GM12878 (cell line): ENCODE measurements at regions not wholly inside any gene's neighbourhood (a gene's known extent, or its start where the extent isn't known, plus 50 kb on each side); places are given as distances from the start of the nearest gene placed in this dataset.

Experiments
- ATAC-seq: fragments of 200-7000 bp; cut with Tn5 transposase; 3 replicates; pipeline ENCODE4 v1.9.1; 2020; ENCODE audit warnings: mild to moderate bottlenecking, moderate library complexity
- BruUV-seq: library from RNA; stranded (reverse); fragments of 400-500 nt; replicated peaks from 2 replicates; lab custom pipeline; 2021; lab: Mats Ljungman, UMichigan
- CTCF ChIA-PET: fragments of 300-600 bp; sonication (Branson Sonifier 250); formaldehyde crosslinking; extraction: SDS; loops from one replicate; lab custom pipeline; 2021; ENCODE audit warnings: inconsistent platforms; lab: Yijun Ruan, JAX
- POLR2A ChIA-PET: fragments of 350-600 bp; formaldehyde crosslinking; extraction: SDS; loops from one replicate; lab custom pipeline; 2021; ENCODE audit warnings: inconsistent platforms; lab: Charles Lee
- RAD21 ChIA-PET: fragments of 300-600 bp; sonication (Branson Sonifier 250); formaldehyde crosslinking; loops from one replicate; lab custom pipeline; 2023; ENCODE audit warnings: antibody characterized with exemption; ENCODE audit not compliant: unreplicated experiment; lab: Charles Lee
- SMC1A ChIA-PET: fragments of 300-600 bp; sonication (Branson Sonifier 250); formaldehyde crosslinking; loops from one replicate; lab custom pipeline; 2023; ENCODE audit not compliant: unreplicated experiment, uncharacterized antibody; lab: Charles Lee
- DNase-seq: peaks from one replicate; pipeline ENCODE4 v3.0.0-alpha.2; 2011; ENCODE audit warnings: low read depth, low spot score
- FAIRE-seq: peaks from 3 replicates; lab custom pipeline; 2011; peaks lifted over from hg19 to GRCh38; lab: Jason Lieb, UNC
- H2AFZ ChIP-seq: 2 replicates; pipeline ENCODE4 v1.6.0; 2011; ENCODE audit warnings: low read depth, low read length, control low read depth; ENCODE audit not compliant: control insufficient read depth
- H3K27ac ChIP-seq: 2 replicates; pipeline ENCODE4 v1.5.1; 2011; ENCODE audit warnings: control low read depth; ENCODE audit not compliant: control insufficient read depth, insufficient read depth
- H3K27me3 ChIP-seq, 2 experiments: replicated peaks in 1 of 2; 2 replicates each; pipeline versions ENCODE4 v1.6.0 to v1.6.1; 2011; ENCODE audit warnings: low read length in 1 of 2; ENCODE audit not compliant: control insufficient read depth in 2 of 2, insufficient read depth in 2 of 2
- H3K36me3 ChIP-seq, 2 experiments: 2 replicates each; pipeline ENCODE4 v1.5.1; 2011; ENCODE audit warnings: low read length in 1 of 2; ENCODE audit not compliant: control insufficient read depth in 2 of 2, insufficient read depth in 2 of 2
- H3K4me1 ChIP-seq: 2 replicates; pipeline ENCODE4 v1.6.1; 2011; ENCODE audit warnings: mild to moderate bottlenecking, low read length, moderate library complexity, mixed read lengths; ENCODE audit not compliant: control insufficient read depth, insufficient read depth
- H3K4me2 ChIP-seq: 2 replicates; pipeline ENCODE4 v1.6.0; 2011; ENCODE audit warnings: control low read depth; ENCODE audit not compliant: control insufficient read depth, insufficient read depth
- H3K4me3 ChIP-seq: fragments of 200-600 bp; sonication (generic); 2 replicates; pipeline ENCODE4 v1.5.1; 2016
- H3K79me2 ChIP-seq: 2 replicates; pipeline ENCODE4 v1.6.0; 2011; ENCODE audit warnings: low read length; ENCODE audit not compliant: control insufficient read depth, insufficient read depth
- H3K9ac ChIP-seq: 2 replicates; pipeline ENCODE4 v1.8.0; 2011; ENCODE audit warnings: low read length, control low read depth, mixed read lengths; ENCODE audit not compliant: control insufficient read depth, insufficient read depth
- H3K9me3 ChIP-seq: replicated peaks from 3 replicates; pipeline ENCODE4 v1.5.1; 2011; ENCODE audit warnings: mild to moderate bottlenecking, low read length; ENCODE audit not compliant: control insufficient read depth, insufficient read depth
- H4K20me1 ChIP-seq: 2 replicates; pipeline ENCODE4 v1.6.0; 2011; ENCODE audit not compliant: control insufficient read depth, insufficient read depth
- CBX5 ChIP-seq: sonication (generic); IDR thresholded peaks from 2 replicates; pipeline ENCODE4 v1.6.1; 2016; ENCODE audit warnings: low read depth, moderate library complexity, mild to moderate bottlenecking, inconsistent platforms
- CREM ChIP-seq: IDR thresholded peaks from 2 replicates; pipeline ENCODE4 v1.6.1; 2014; ENCODE audit warnings: antibody characterized with exemption, low read depth
- HDAC6 ChIP-seq: fragments of 200-600 bp; sonication (generic); IDR thresholded peaks from one replicate; pipeline ENCODE4 v1.8.0; 2017; ENCODE audit warnings: antibody characterized with exemption; ENCODE audit not compliant: unreplicated experiment
- MXI1 ChIP-seq: fragments of 150-350 bp; IDR thresholded peaks from 2 replicates; pipeline ENCODE4 v1.6.1; 2011; ENCODE audit warnings: low read depth, mild to moderate bottlenecking, inconsistent platforms, low read length, improper control_type of control experiment
- NFYA ChIP-seq: IDR thresholded peaks from 2 replicates; pipeline ENCODE4 v1.6.1; 2011; ENCODE audit warnings: low read depth, mild to moderate bottlenecking, low read length, improper control_type of control experiment, borderline replicate concordance
- RAD51 ChIP-seq: fragments of 450-650 bp; IDR thresholded peaks from 2 replicates; pipeline ENCODE4 v1.6.1; 2016; ENCODE audit warnings: moderate library complexity, mild to moderate bottlenecking, inconsistent platforms
- RB1 ChIP-seq: fragments of 450-650 bp; formaldehyde crosslinking; IDR thresholded peaks from 2 replicates; pipeline ENCODE4 v1.6.1; 2017; ENCODE audit warnings: mild to moderate bottlenecking, borderline replicate concordance
- RELB ChIP-seq: fragments of 450-650 bp; IDR thresholded peaks from 2 replicates; pipeline ENCODE4 v1.6.1; 2017; ENCODE audit warnings: low read depth, mild to moderate bottlenecking, moderate library complexity
- SUZ12 ChIP-seq: fragments of 200-600 bp; sonication (generic); IDR thresholded peaks from one replicate; pipeline ENCODE4 v1.6.1; 2018; ENCODE audit warnings: antibody characterized with exemption, mild to moderate bottlenecking; ENCODE audit not compliant: unreplicated experiment
- WGBS: methylation state at CpG from one replicate; pipeline ENCODE4 v1.1.6; 2016; ENCODE audit warnings: low lambda C conversion rate; ENCODE audit not compliant: insufficient replicate concordance, insufficient coverage; ENCODE audit errors: missing lambda C conversion rate; 5-methylcytosine and 5-hydroxymethylcytosine counted together
- in situ Hi-C: fragments of 300-500 bp; cut with MboI; formaldehyde crosslinking; loops from 9 replicates; pipeline ENCODE4 v1.14.3; 2018; ENCODE audit warnings: mixed read lengths
- intact Hi-C: fragments of 100-400 bp; cut with micrococcal nuclease; formaldehyde crosslinking; loops from one replicate; pipeline ENCODE4 v1.14.2; 2022; ENCODE audit not compliant: unreplicated experiment

- H3K27ac ChIP-seq, result no peak overlapping the region
- no peaks in the 10 kb centered on the region for H3K79me2 ChIP-seq
- no peak overlapping the region for H3K4me3 ChIP-seq
- ChIA-PET POLR2A (no interaction called here), CTCF (interaction anchor here (1.1 to 2.6 kb wide), 2 partner anchors 15 to 255 kb away, joined by 3 to 8 read pairs; no protein-coding TSS in a partner anchor), SMC1A (interaction anchor here (0.8 kb wide), 1 partner anchor 11 kb away, joined by 3 read pairs; no protein-coding TSS in a partner anchor), RAD21 (no interaction called here)
- no peak for DNase-seq
- H3K9me3 ChIP-seq, result no peaks in the 10 kb centered on the region
- no peaks in the 10 kb centered on the region; the same call in 1 of the 2 replicates for H4K20me1 ChIP-seq
- no TSS peak for BruUV-seq
- ATAC-seq, result no peak; the same call in 2 of the 3 replicates
- peaks cover 0 to 2% of the 10 kb centered on the region in 2 experiments; a peak in 3 of 4 replicates for H3K27me3 ChIP-seq
- FAIRE-seq, result no peak
- H3K9ac ChIP-seq, result no peak overlapping the region
- no peaks in the 10 kb centered on the region for H3K4me1 ChIP-seq
- intact Hi-C loops, result no loop called here
- TF ChIP-seq RELB, result no peak
- no peak for TF ChIP-seq CREM
- no peak for TF ChIP-seq RB1
- TF ChIP-seq HDAC6, result no peak
- no peak for TF ChIP-seq RAD51
- TF ChIP-seq SUZ12, result no peak
- no peak for TF ChIP-seq CBX5
- no peak for TF ChIP-seq NFYA
- TF ChIP-seq MXI1, result no peak
- 26% methylated on average over 5 of the region's 5 CpGs for WGBS
- no peaks in the 10 kb centered on the region for H3K36me3 ChIP-seq
- no peak overlapping the region for H3K4me2 ChIP-seq
- in situ Hi-C loops, result no loop called here
- H2AFZ ChIP-seq, result no peak overlapping the region
Observed at GRCh38 chr7:33714208-33714607, 191.1 kb upstream of the BMPER start.
